ENCODE measurements at regions not wholly inside any gene's neighbourhood (a gene's known extent, or its start where the extent isn't known, plus 50 kb on each side); places are given as distances from the start of the nearest gene placed in this dataset.

- POLR2A ChIA-PET = no interaction called here
- DNase-seq (ENCODE audit: low read depth) = no peak
- no peak for TF ChIP-seq CTCF (IDR thresholded peaks at IDR 0.05; ENCODE audit: insufficient read depth, low read depth, low read length)
- no peak overlapping the region for H3K4me3 ChIP-seq (ENCODE audit: low read depth, low read length)
- CTCF ChIA-PET = no interaction called here
- no peaks in the 10 kb centered on the region for H3K36me3 ChIP-seq (ENCODE audit: control insufficient read depth, insufficient read depth, low read length)
- no peaks in the 10 kb centered on the region for H3K27me3 ChIP-seq (ENCODE audit: control insufficient read depth, insufficient read depth, low read length)
These were observed 879.6 kb upstream of the LRFN5 start for GRCh38 chr14:40727107-40727506.

- CTCF ChIA-PET = no interaction called here
- DNase-seq (ENCODE audit: low read depth) = no peak
- H3K27me3 ChIP-seq (ENCODE audit: control insufficient read depth, insufficient read depth, low read length) = no peaks in the 10 kb centered on the region
- H3K4me3 ChIP-seq (ENCODE audit: low read depth, low read length) = no peak overlapping the region
- no peaks in the 10 kb centered on the region for H3K36me3 ChIP-seq (ENCODE audit: control insufficient read depth, insufficient read depth, low read length)
- TF ChIP-seq CTCF (IDR thresholded peaks at IDR 0.05; ENCODE audit: insufficient read depth, low read depth, low read length) = no peak
- POLR2A ChIA-PET = no interaction called here
These were observed 893.3 kb upstream of the LRFN5 start for GRCh38 chr14:40713387-40713786.

- no peak overlapping the region for H3K4me3 ChIP-seq (ENCODE audit: low read depth, low read length)
- ChIA-PET POLR2A (no interaction called here), CTCF (no interaction called here)
- no peak for TF ChIP-seq CTCF (IDR thresholded peaks at IDR 0.05; ENCODE audit: insufficient read depth, low read depth, low read length)
- no peaks in the 10 kb centered on the region for H3K27me3 ChIP-seq (ENCODE audit: control insufficient read depth, insufficient read depth, low read length)
- DNase-seq (ENCODE audit: low read depth) = no peak
- H3K36me3 ChIP-seq (ENCODE audit: control insufficient read depth, insufficient read depth, low read length) = no peaks in the 10 kb centered on the region
These were observed 909.4 kb upstream of the LRFN5 start for GRCh38 chr14:40697231-40697630.

GRCh38 chr14:40694023-40694422, 912.7 kb upstream of the LRFN5 start:
- no peak for DNase-seq (ENCODE audit: low read depth)
- CTCF ChIA-PET = no interaction called here
- H3K36me3 ChIP-seq (ENCODE audit: control insufficient read depth, insufficient read depth, low read length) = no peaks in the 10 kb centered on the region
- no peak for TF ChIP-seq CTCF (IDR thresholded peaks at IDR 0.05; ENCODE audit: insufficient read depth, low read depth, low read length)
- POLR2A ChIA-PET = no interaction called here
- H3K27me3 ChIP-seq (ENCODE audit: control insufficient read depth, insufficient read depth, low read length) = no peaks in the 10 kb centered on the region
- no peak overlapping the region for H3K4me3 ChIP-seq (ENCODE audit: low read depth, low read length)

- H3K27me3 ChIP-seq (ENCODE audit: control insufficient read depth, insufficient read depth, low read length) = no peaks in the 10 kb centered on the region
- ChIA-PET CTCF (no interaction called here), POLR2A (no interaction called here)
- no peaks in the 10 kb centered on the region for H3K36me3 ChIP-seq (ENCODE audit: control insufficient read depth, insufficient read depth, low read length)
- H3K4me3 ChIP-seq (ENCODE audit: low read depth, low read length) = no peak overlapping the region
- DNase-seq (ENCODE audit: low read depth) = no peak
- TF ChIP-seq CTCF (IDR thresholded peaks at IDR 0.05; ENCODE audit: insufficient read depth, low read depth, low read length) = no peak
These were observed 915.6 kb upstream of the LRFN5 start for GRCh38 chr14:40691066-40691465.
